Fibroblast of lung (primary cell): ENCODE measurements at regions not wholly inside any gene's neighbourhood (a gene's known extent, or its start where the extent isn't known, plus 50 kb on each side); places are given as distances from the start of the nearest gene placed in this dataset.

Experiments used
- CTCF ChIP-seq, 2 donors: IDR thresholded peaks in 1 of 2; conservative IDR thresholded peaks in 1 of 2; 1 replicate in 1 of 2; 2 replicates in 1 of 2; pipeline ENCODE4 v1.5.1; 2011 to 2012; ENCODE audit warnings: low read length in 2 of 2, control low read depth in 1 of 2, inconsistent platforms in 1 of 2, low read depth in 1 of 2, mild to moderate bottlenecking in 1 of 2
- EZH2 ChIP-seq: IDR thresholded peaks from 2 replicates; pipeline ENCODE4 v1.5.1; 2012; ENCODE audit warnings: low read length, control low read depth, mild to moderate bottlenecking; ENCODE audit errors: missing control alignments

GRCh38 chr10:43926875-43927406, 278.3 kb upstream of the ZNF32 start:
- TF ChIP-seq CTCF (conservative IDR thresholded peaks at IDR 0.05 in 1 of 2, IDR thresholded peaks at IDR 0.05 in 1 of 2; ENCODE audit: low read depth in 1 of 2, low read length in 2 of 2), result no peak
- TF ChIP-seq EZH2, result no peak
